K562 (cell line): ENCODE measurements at regions not wholly inside any gene's neighbourhood (a gene's known extent, or its start where the extent isn't known, plus 50 kb on each side); places are given as distances from the start of the nearest gene placed in this dataset.

ENCODE experiments used
- ATAC-seq: fragments of 200-7000 bp; cut with Tn5 transposase; 3 replicates; pipeline ENCODE4 v1.9.1; 2020; ENCODE audit warnings: moderate library complexity
- BruUV-seq: library from RNA; stranded (reverse); fragments of 400-500 nt; replicated peaks from 2 replicates; lab custom pipeline; 2021; lab: Mats Ljungman, UMichigan
- CTCF ChIA-PET: fragments of 300-600 bp; formaldehyde crosslinking; extraction: SDS; loops from one replicate; lab custom pipeline; 2021; ENCODE audit warnings: low intra/inter-chr PET ratio; lab: Yijun Ruan, JAX
- POLR2A ChIA-PET: fragments of 300-600, 350-650 bp; sonication (Branson Sonifier 250); formaldehyde crosslinking; extraction: SDS; loops from one replicate; lab custom pipeline; 2021; ENCODE audit warnings: antibody characterized with exemption, inconsistent platforms; lab: Yijun Ruan, JAX
- DNase-seq, 4 experiments: peaks; one replicate each; pipeline versions ENCODE4 v3.0.0 to v3.0.0-alpha.2; 2011 to 2018; ENCODE audit warnings: low spot score in 3 of 4, mixed read lengths in 3 of 4; ENCODE audit errors: extremely low read depth in 1 of 4
- FAIRE-seq: peaks from 2 replicates; lab custom pipeline; 2011; peaks lifted over from hg19 to GRCh38; lab: Jason Lieb, UNC
- H2AFZ ChIP-seq: 2 replicates; pipeline ENCODE4 v1.6.0; 2011; ENCODE audit warnings: low read depth, low read length, control low read depth, inconsistent platforms
- H3K27ac ChIP-seq: fragments of 200-600 bp; 3 replicates; pipeline ENCODE4 v1.8.0; 2011; ENCODE audit warnings: low read depth, mild to moderate bottlenecking, control low read depth, inconsistent platforms, low read length, moderate library complexity, mixed read lengths; ENCODE audit errors: extremely low read depth
- H3K27me3 ChIP-seq, 2 experiments: fragments of 300-600 bp in 1 of 2; 2 replicates in 1 of 2; 3 replicates in 1 of 2; pipeline versions ENCODE4 v1.6.0 to v1.8.0; 2011; ENCODE audit warnings: inconsistent platforms in 2 of 2, low read length in 2 of 2, mild to moderate bottlenecking in 1 of 2, mixed read lengths in 1 of 2, moderate library complexity in 1 of 2; ENCODE audit not compliant: control insufficient read depth in 2 of 2, insufficient read depth in 2 of 2
- H3K36me3 ChIP-seq: fragments of 300-600 bp; 3 replicates; pipeline ENCODE4 v1.8.0; 2011; ENCODE audit warnings: mild to moderate bottlenecking, low read length, inconsistent platforms; ENCODE audit not compliant: control insufficient read depth, insufficient read depth
- H3K4me1 ChIP-seq, 2 experiments: fragments of 200-600 bp in 1 of 2; replicated peaks in 1 of 2; 2 replicates in 1 of 2; 3 replicates in 1 of 2; pipeline versions ENCODE4 v1.5.1 to v1.8.0; 2011; ENCODE audit warnings: inconsistent platforms in 2 of 2, low read length in 2 of 2, mild to moderate bottlenecking in 1 of 2, mixed read lengths in 1 of 2, moderate library complexity in 1 of 2; ENCODE audit not compliant: control insufficient read depth in 2 of 2, insufficient read depth in 2 of 2
- H3K4me2 ChIP-seq: 2 replicates; pipeline ENCODE4 v1.6.1; 2011; ENCODE audit warnings: low read length, control low read depth, inconsistent platforms, mixed read lengths; ENCODE audit not compliant: insufficient read depth
- H3K4me3 ChIP-seq: fragments of 200-600 bp; sonication (generic), shearing (Covaris generic); 2 replicates; pipeline ENCODE4 v1.5.1; 2016; ENCODE audit warnings: control low read depth, inconsistent platforms
- H3K79me2 ChIP-seq: fragments of 200-600 bp; 3 replicates; pipeline ENCODE4 v1.8.0; 2011; ENCODE audit warnings: low read length, inconsistent platforms; ENCODE audit not compliant: control insufficient read depth, insufficient read depth
- H3K9ac ChIP-seq, 2 experiments: 2 replicates each; pipeline versions ENCODE4 v1.6.0 to v1.6.1; 2011; ENCODE audit warnings: low read depth in 2 of 2, low read length in 2 of 2, control low read depth in 1 of 2, inconsistent platforms in 1 of 2, mild to moderate bottlenecking in 1 of 2, mixed read lengths in 1 of 2; ENCODE audit not compliant: insufficient read depth in 1 of 2
- H3K9me1 ChIP-seq: one replicate; pipeline ENCODE4 v1.6.0; 2011; ENCODE audit warnings: inconsistent platforms, mild to moderate bottlenecking, low read length, moderate library complexity; ENCODE audit not compliant: control insufficient read depth, insufficient read depth
- H3K9me3 ChIP-seq: replicated peaks from 2 replicates; pipeline ENCODE4 v1.5.1; 2011; ENCODE audit warnings: low read depth, low read length, inconsistent platforms; ENCODE audit not compliant: control insufficient read depth, insufficient read depth
- H4K20me1 ChIP-seq: replicated peaks from 2 replicates; pipeline ENCODE4 v1.6.1; 2011; ENCODE audit warnings: low read length, inconsistent platforms, mixed read lengths; ENCODE audit not compliant: control insufficient read depth, insufficient read depth
- EGR1 ChIP-seq: fragments of 450-650 bp; conservative IDR thresholded peaks from 2 replicates; pipeline ENCODE4 v1.6.1; 2017; ENCODE audit warnings: mild to moderate bottlenecking
- GTF2B ChIP-seq: IDR thresholded peaks from 2 replicates; pipeline ENCODE4 v1.6.1; 2011; ENCODE audit not compliant: insufficient read length; ENCODE audit errors: extremely low read depth
- MAFK ChIP-seq: IDR thresholded peaks from 2 replicates; pipeline ENCODE4 v1.6.1; 2011; ENCODE audit warnings: low read length, improper control_type of control experiment
- POLR2H ChIP-seq: IDR thresholded peaks from 2 replicates; pipeline ENCODE4 v1.6.1; 2016; ENCODE audit warnings: missing genetic modification characterization, low read depth, mild to moderate bottlenecking, control low read depth, missing compliant biosample characterization, moderate library complexity
- PYGO2 ChIP-seq: fragments of 450-650 bp; IDR thresholded peaks from 2 replicates; pipeline ENCODE4 v1.6.1; 2016; ENCODE audit warnings: mild to moderate bottlenecking, missing genetic modification characterization, moderate library complexity, missing compliant biosample characterization
- REST ChIP-seq, 2 experiments: fragments of 450-650 bp; formaldehyde crosslinking in 1 of 2; IDR thresholded peaks; 2 replicates each; pipeline versions ENCODE4 v1.4.0 to v1.6.1; 2014 to 2020; ENCODE audit warnings: mild to moderate bottlenecking in 2 of 2, borderline replicate concordance in 1 of 2, low read depth in 1 of 2
- SIX5 ChIP-seq, 2 experiments: IDR thresholded peaks; 2 replicates each; pipeline ENCODE4 v1.6.1; 2011; ENCODE audit warnings: low read length in 2 of 2, borderline replicate concordance in 1 of 2, low read depth in 1 of 2, mild to moderate bottlenecking in 1 of 2, moderate library complexity in 1 of 2; ENCODE audit not compliant: insufficient read depth in 1 of 2
- ZFPM2 ChIP-seq: fragments of 250-450 bp; sonication (Bioruptor Pico); IDR thresholded peaks from 2 replicates; pipeline ENCODE4 v1.5.1; 2022; ENCODE audit warnings: mild to moderate bottlenecking
- ZNF232 ChIP-seq: sonication (generic); formaldehyde crosslinking; IDR thresholded peaks from 2 replicates; pipeline ENCODE4 v1.8.0; 2022; ENCODE audit warnings: mild to moderate bottlenecking, missing genetic modification reagents
- ZNF253 ChIP-seq: fragments of 250-450 bp; sonication (Bioruptor Pico); conservative IDR thresholded peaks from 2 replicates; pipeline ENCODE4 v1.6.1; 2021; ENCODE audit warnings: mild to moderate bottlenecking
- WGBS: fragments of 100-300 bp; shearing (Covaris generic); methylation state at CpG from one replicate; pipeline ENCODE4 v1.1.6; 2016; ENCODE audit warnings: low coverage, mixed read lengths; ENCODE audit not compliant: insufficient coverage; ENCODE audit errors: missing lambda C conversion rate; 5-methylcytosine and 5-hydroxymethylcytosine counted together
- in situ Hi-C: fragments of 300-500 bp; cut with MboI; formaldehyde crosslinking; loops from 4 replicates; pipeline ENCODE4 v1.15.0; 2018; ENCODE audit warnings: inconsistent platforms, mixed read lengths
- intact Hi-C: fragments of 100-400 bp; cut with micrococcal nuclease; formaldehyde crosslinking; loops from 2 replicates; pipeline ENCODE4 v1.14.2; 2022

- H3K4me2 ChIP-seq = no peak overlapping the region
- WGBS = 0% methylated on average over 2 of the region's 2 CpGs
- ATAC-seq (no peak), FAIRE-seq (no peak), DNase-seq (no peak)
- H3K79me2 ChIP-seq = no peaks in the 10 kb centered on the region
- no peaks in the 10 kb centered on the region for H3K9me1 ChIP-seq
- no peaks in the 10 kb centered on the region for H3K36me3 ChIP-seq
- H3K9me3 ChIP-seq = no peaks in the 10 kb centered on the region
- H2AFZ ChIP-seq = no peak overlapping the region
- BruUV-seq = no TSS peak
- no peaks in the 10 kb centered on the region for H3K27me3 ChIP-seq
- ChIA-PET POLR2A (no interaction called here), CTCF (no interaction called here)
- H4K20me1 ChIP-seq = no peaks in the 10 kb centered on the region
- no peak overlapping the region for H3K4me3 ChIP-seq
- intact Hi-C loops = no loop called here
- H3K27ac ChIP-seq = no peak overlapping the region
- TF ChIP-seq GTF2B (no peak), PYGO2 (tag) (no peak), ZNF232 (CRISPR knock-in tag) (no peak), SIX5 (IDR thresholded peaks at IDR 0.05; ENCODE audit: borderline replicate concordance in 1 of 2, insufficient read depth in 1 of 2, low read depth in 1 of 2, low read length in 2 of 2) (no peak), EGR1 (no peak), MAFK (no peak), REST (IDR thresholded peaks at IDR 0.05; ENCODE audit: borderline replicate concordance) (no peak), REST (CRISPR knock-in tag; IDR thresholded peaks at IDR 0.05; ENCODE audit: low read depth) (no peak), ZNF253 (no peak), POLR2H (tag) (no peak), ZFPM2 (CRISPR knock-in tag) (no peak)
- H3K4me1 ChIP-seq = no peaks in the 10 kb centered on the region
- in situ Hi-C loops = no loop called here
- no peak overlapping the region for H3K9ac ChIP-seq
Measured at GRCh38 chr2:52686935-52687334, 1080.7 kb upstream of the CHAC2 start.
